Spleen (tissue), 11 donors: ENCODE measurements at regions not wholly inside any gene's neighbourhood (a gene's known extent, or its start where the extent isn't known, plus 50 kb on each side); places are given as distances from the start of the nearest gene placed in this dataset.

Source experiments
- DNase-seq: peaks from one replicate; pipeline ENCODE4 v3.0.0-alpha.2; 2020
- H3K27ac ChIP-seq, 8 donors: fragments of 200-600 bp; sonication (generic) in 7 of 8; 1 replicate in 4 of 8; 2 replicates in 4 of 8; pipeline versions ENCODE4 v1.5.0 to v1.8.0; 2016 to 2021; ENCODE audit warnings: inconsistent platforms in 4 of 8, mild to moderate bottlenecking in 4 of 8, moderate library complexity in 1 of 8
- H3K27me3 ChIP-seq, 7 donors: fragments of 200-600 bp; sonication (generic) in 6 of 7; replicated peaks in 1 of 7; 1 replicate in 4 of 7; 2 replicates in 3 of 7; pipeline versions ENCODE4 v1.5.0 to v1.8.0; 2016 to 2021; ENCODE audit warnings: inconsistent platforms in 3 of 7, mild to moderate bottlenecking in 1 of 7
- H3K36me3 ChIP-seq, 6 donors: fragments of 200-600 bp; sonication (generic) in 5 of 6; 1 replicate in 4 of 6; 2 replicates in 2 of 6; pipeline versions ENCODE4 v1.5.0 to v1.8.0; 2016 to 2021; ENCODE audit warnings: inconsistent platforms in 2 of 6
- H3K4me1 ChIP-seq, 6 donors: fragments of 200-600 bp; sonication (generic) in 5 of 6; 1 replicate in 3 of 6; 2 replicates in 3 of 6; pipeline versions ENCODE4 v1.5.0 to v1.8.0; 2016 to 2021; ENCODE audit warnings: inconsistent platforms in 3 of 6
- H3K4me3 ChIP-seq, 8 donors: fragments of 200-600 bp; sonication (generic) in 7 of 8; 1 replicate in 4 of 8; 2 replicates in 4 of 8; pipeline versions ENCODE4 v1.5.0 to v1.8.0; 2016 to 2021; ENCODE audit warnings: inconsistent platforms in 4 of 8, mild to moderate bottlenecking in 4 of 8, moderate library complexity in 2 of 8
- H3K9me3 ChIP-seq, 8 donors: fragments of 200-600 bp; sonication (generic) in 7 of 8; 1 replicate in 4 of 8; 2 replicates in 4 of 8; pipeline versions ENCODE4 v1.5.0 to v1.8.0; 2016 to 2021; ENCODE audit warnings: inconsistent platforms in 4 of 8
- CTCF ChIP-seq, 11 experiments: fragments of 200-600 bp in 7 of 11; fragments of 450-650 bp in 4 of 11; sonication (generic) in 4 of 11; IDR thresholded peaks in 8 of 11; conservative IDR thresholded peaks in 3 of 11; 1 replicate in 7 of 11; 2 replicates in 4 of 11; pipeline versions ENCODE4 v1.4.0 to v1.8.0; 2016 to 2021; ENCODE audit warnings: antibody characterized with exemption in 11 of 11, inconsistent platforms in 4 of 11, mild to moderate bottlenecking in 1 of 11
- POLR2A ChIP-seq, 3 donors: fragments of 450-650 bp; IDR thresholded peaks; one replicate each; pipeline ENCODE4 v1.5.1; 2017; ENCODE audit warnings: antibody characterized with exemption in 3 of 3, mild to moderate bottlenecking in 1 of 3
- POLR2AphosphoS5 ChIP-seq, 3 donors: sonication (generic); formaldehyde crosslinking; IDR thresholded peaks; one replicate each; pipeline ENCODE4 v1.5.1; 2017; ENCODE audit warnings: antibody characterized with exemption in 3 of 3
- WGBS, 5 donors: extraction: QIAGEN DNeasy Blood & Tissue Kit in 3 of 5; methylation state at CpG; one replicate each; pipeline versions ENCODE4 v1.1.5 to v1.1.7; 2013 to 2018; 5-methylcytosine and 5-hydroxymethylcytosine counted together
- intact Hi-C: fragments of 100-400 bp; cut with DNase I; formaldehyde crosslinking; loops from one replicate; pipeline ENCODE4 v1.15.0; 2023; ENCODE audit warnings: low total_unique reads
- donor health status: healthy with polysubstance abuse.
- donor health status: DM: no; HTN: no; CAD: no; lungs with moderate emphysema.
- donor health status: DM: no; HTN: no; CAD: no.
- donor health status: Bipolar disorder and iron deficiency.
- donor health status: healthy.
- donor health status: DM: no; HTN: no; CAD: no.
- donor health status: DM: yes; HTN: yes; CAD: no.

- peaks cover 0 to 4% (median 0%) of the 10 kb centered on the region in 8 donors for H3K9me3 ChIP-seq
- TF ChIP-seq POLR2A (IDR thresholded peaks at IDR 0.05): no peak
- TF ChIP-seq POLR2AphosphoS5 (IDR thresholded peaks at IDR 0.05): no peak
- no peak for TF ChIP-seq CTCF (IDR thresholded peaks at IDR 0.05 in 8 of 11, conservative IDR thresholded peaks at IDR 0.05 in 3 of 11)
- DNase-seq: no peak
- no peak overlapping the region for H3K27ac ChIP-seq
- 45 to 66% (median 49%) methylated on average over 4 of the region's 4 CpGs for WGBS, 5 donors
- intact Hi-C loops: no loop called here
- no peaks in the 10 kb centered on the region for H3K27me3 ChIP-seq
- H3K4me1 ChIP-seq: no peaks in the 10 kb centered on the region
- no peak overlapping the region for H3K4me3 ChIP-seq
- H3K36me3 ChIP-seq: no peaks in the 10 kb centered on the region
Observed at GRCh38 chr14:26841326-26841725, 243.5 kb upstream of the NOVA1 start.

- no peaks in the 10 kb centered on the region for H3K27me3 ChIP-seq
- peaks cover 0 to 4% (median 0%) of the 10 kb centered on the region in 8 donors for H3K9me3 ChIP-seq
- H3K4me3 ChIP-seq: no peak overlapping the region
- intact Hi-C loops: no loop called here
- no peak for TF ChIP-seq POLR2A (IDR thresholded peaks at IDR 0.05)
- TF ChIP-seq POLR2AphosphoS5 (IDR thresholded peaks at IDR 0.05): no peak
- TF ChIP-seq CTCF (IDR thresholded peaks at IDR 0.05 in 8 of 11, conservative IDR thresholded peaks at IDR 0.05 in 3 of 11): no peak
- no peak overlapping the region for H3K27ac ChIP-seq
- WGBS, 5 donors: 85 to 93% (median 88%) methylated on average over 3 of the region's 3 CpGs
- no peak for DNase-seq
- no peaks in the 10 kb centered on the region for H3K36me3 ChIP-seq
- no peaks in the 10 kb centered on the region for H3K4me1 ChIP-seq
Observed at GRCh38 chr14:26841920-26842741, 244.3 kb upstream of the NOVA1 start.

GRCh38 chr14:26845151-26845818, 247.5 kb upstream of the NOVA1 start:
- H3K4me3 ChIP-seq: no peak overlapping the region
- H3K27ac ChIP-seq: no peak overlapping the region
- TF ChIP-seq POLR2AphosphoS5 (IDR thresholded peaks at IDR 0.05): no peak
- no peak for TF ChIP-seq CTCF (IDR thresholded peaks at IDR 0.05 in 8 of 11, conservative IDR thresholded peaks at IDR 0.05 in 3 of 11)
- TF ChIP-seq POLR2A (IDR thresholded peaks at IDR 0.05): no peak
- no peaks in the 10 kb centered on the region for H3K4me1 ChIP-seq
- 74 to 83% (median 76%) methylated on average over 6 of the region's 6 CpGs for WGBS, 5 donors
- intact Hi-C loops: no loop called here
- no peak for DNase-seq
- H3K27me3 ChIP-seq: no peaks in the 10 kb centered on the region
- H3K36me3 ChIP-seq: no peaks in the 10 kb centered on the region
- H3K9me3 ChIP-seq: peaks cover 0 to 8% (median 0%) of the 10 kb centered on the region in 8 donors

DNA sequence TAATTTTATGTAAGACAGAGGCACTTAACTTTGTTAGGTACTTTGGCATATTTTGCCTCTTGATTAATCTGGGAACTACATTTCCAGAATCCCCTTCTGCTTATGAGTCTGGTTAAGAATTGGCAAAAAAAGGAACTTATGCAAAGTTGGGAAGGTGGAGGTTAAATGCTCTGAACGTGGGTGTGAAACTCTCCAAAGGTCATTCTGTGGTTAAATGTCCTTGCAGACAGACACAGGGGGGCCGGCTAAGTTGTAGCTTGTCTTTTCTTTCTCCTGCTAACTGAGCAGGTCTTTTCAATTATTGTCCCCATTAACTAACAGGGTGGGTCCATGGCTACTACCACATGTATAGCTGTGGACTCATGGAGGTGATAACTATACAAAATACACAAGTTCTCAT, 248.6 kb upstream of the NOVA1 start:
- H3K4me1 ChIP-seq: no peaks in the 10 kb centered on the region
- H3K36me3 ChIP-seq: no peaks in the 10 kb centered on the region
- DNase-seq: no peak
- no peak for TF ChIP-seq POLR2AphosphoS5 (IDR thresholded peaks at IDR 0.05)
- no peak for TF ChIP-seq POLR2A (IDR thresholded peaks at IDR 0.05)
- TF ChIP-seq CTCF (IDR thresholded peaks at IDR 0.05 in 8 of 11, conservative IDR thresholded peaks at IDR 0.05 in 3 of 11): no peak
- H3K27ac ChIP-seq: no peak overlapping the region
- intact Hi-C loops: no loop called here
- H3K27me3 ChIP-seq: no peaks in the 10 kb centered on the region
- WGBS, 5 donors: 31 to 38% (median 33%) methylated on average over 2 of the region's 2 CpGs
- H3K4me3 ChIP-seq: no peak overlapping the region
- peaks cover 0 to 15% (median 2%) of the 10 kb centered on the region in 8 donors for H3K9me3 ChIP-seq
